ENCODE measurements at regions not wholly inside any gene's neighbourhood (a gene's known extent, or its start where the extent isn't known, plus 50 kb on each side); places are given as distances from the start of the nearest gene placed in this dataset.

DNA sequence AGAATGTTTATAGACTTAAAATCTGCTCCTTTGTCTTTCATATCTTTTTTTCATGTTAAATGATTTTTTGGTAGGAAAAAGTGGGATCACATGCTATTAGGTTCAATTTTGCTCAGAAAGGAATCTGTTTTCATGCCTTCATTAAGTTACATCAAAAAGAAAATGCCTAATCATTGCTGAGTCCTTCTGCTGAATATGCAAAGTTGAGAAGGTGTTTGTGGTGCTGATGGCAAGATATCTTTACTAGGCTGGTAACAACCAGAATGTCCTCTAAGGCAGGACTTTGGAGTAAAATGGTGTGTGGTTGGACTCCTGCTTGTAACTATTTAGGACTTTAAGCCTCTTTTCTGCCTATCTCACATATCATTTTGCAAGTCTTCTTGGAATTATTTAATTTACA is 88.3 kb downstream of the TRIB2 start:
- no peaks in the 10 kb centered on the region for H3K27me3 ChIP-seq
- no peak overlapping the region for H3K27ac ChIP-seq
- H3K4me3 ChIP-seq, result no peak overlapping the region
- TF ChIP-seq, protein P1, sequence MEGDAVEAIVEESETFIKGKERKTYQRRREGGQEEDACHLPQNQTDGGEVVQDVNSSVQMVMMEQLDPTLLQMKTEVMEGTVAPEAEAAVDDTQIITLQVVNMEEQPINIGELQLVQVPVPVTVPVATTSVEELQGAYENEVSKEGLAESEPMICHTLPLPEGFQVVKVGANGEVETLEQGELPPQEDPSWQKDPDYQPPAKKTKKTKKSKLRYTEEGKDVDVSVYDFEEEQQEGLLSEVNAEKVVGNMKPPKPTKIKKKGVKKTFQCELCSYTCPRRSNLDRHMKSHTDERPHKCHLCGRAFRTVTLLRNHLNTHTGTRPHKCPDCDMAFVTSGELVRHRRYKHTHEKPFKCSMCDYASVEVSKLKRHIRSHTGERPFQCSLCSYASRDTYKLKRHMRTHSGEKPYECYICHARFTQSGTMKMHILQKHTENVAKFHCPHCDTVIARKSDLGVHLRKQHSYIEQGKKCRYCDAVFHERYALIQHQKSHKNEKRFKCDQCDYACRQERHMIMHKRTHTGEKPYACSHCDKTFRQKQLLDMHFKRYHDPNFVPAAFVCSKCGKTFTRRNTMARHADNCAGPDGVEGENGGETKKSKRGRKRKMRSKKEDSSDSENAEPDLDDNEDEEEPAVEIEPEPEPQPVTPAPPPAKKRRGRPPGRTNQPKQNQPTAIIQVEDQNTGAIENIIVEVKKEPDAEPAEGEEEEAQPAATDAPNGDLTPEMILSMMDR (IDR thresholded peaks at IDR 0.05), result no peak
- TF ChIP-seq POLR2AphosphoS5 (IDR thresholded peaks at IDR 0.05) (no peak), EP300 (IDR thresholded peaks at IDR 0.05) (no peak), POLR2A (IDR thresholded peaks at IDR 0.05) (no peak)
- DNase-seq (ENCODE audit: low spot score in 2 of 2), result no peak
- H3K4me1 ChIP-seq, result peaks cover 11% of the 10 kb centered on the region
- H3K36me3 ChIP-seq, result no peaks in the 10 kb centered on the region
- H3K9me3 ChIP-seq, result no peaks in the 10 kb centered on the region

DNA sequence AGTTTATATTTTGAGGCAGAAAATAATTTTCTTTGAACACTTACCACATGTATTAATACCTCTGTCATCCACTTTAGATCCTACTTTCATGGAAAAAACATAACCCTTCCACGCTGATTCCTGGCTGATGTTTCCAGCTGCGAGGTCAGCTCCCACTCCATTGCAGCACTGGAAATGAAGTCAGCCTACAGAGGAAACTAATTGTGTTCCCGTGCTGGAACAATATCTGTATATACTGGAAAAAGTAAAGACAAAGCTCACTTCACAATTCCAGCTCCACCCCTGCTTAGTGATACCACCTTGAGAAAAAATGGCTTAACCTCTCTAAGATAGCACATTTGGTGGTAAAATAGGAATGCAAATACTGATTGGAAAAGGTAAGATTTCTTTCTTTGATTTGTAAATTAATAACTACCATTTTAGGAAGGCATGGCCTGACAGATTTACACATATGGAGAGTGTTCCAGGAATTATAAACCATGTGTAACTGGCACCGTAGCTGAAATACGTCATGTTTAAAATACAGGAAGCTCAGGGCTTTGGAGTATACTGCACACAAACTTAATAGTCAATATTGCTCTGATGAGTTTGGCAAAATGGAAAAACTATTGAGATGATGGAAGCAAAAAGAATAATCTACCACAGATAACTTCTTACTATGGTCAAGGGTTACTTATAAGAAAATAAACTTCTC is 90.0 kb downstream of the TRIB2 start:
- Histone ChIP-seq H3K4me1 (peaks cover 11% of the 10 kb centered on the region), H3K4me3 (no peak overlapping the region), H3K27me3 (no peaks in the 10 kb centered on the region), H3K36me3 (no peaks in the 10 kb centered on the region), H3K27ac (peak overlapping the region; percentile 14), H3K9me3 (no peaks in the 10 kb centered on the region)
- 74% methylated on average over 5 of the region's 5 CpGs for WGBS
- no peak for DNase-seq (ENCODE audit: low spot score in 2 of 2)
- TF ChIP-seq POLR2A (IDR thresholded peaks at IDR 0.05) (no peak), POLR2AphosphoS5 (IDR thresholded peaks at IDR 0.05) (no peak), EP300 (IDR thresholded peaks at IDR 0.05) (no peak)
- TF ChIP-seq, protein P1 (IDR thresholded peaks at IDR 0.05), result no peak

- Histone ChIP-seq H3K27ac (peak overlapping the region; percentile 51), H3K36me3 (no peaks in the 10 kb centered on the region), H3K27me3 (no peaks in the 10 kb centered on the region), H3K4me3 (no peak overlapping the region), H3K9me3 (no peaks in the 10 kb centered on the region), H3K4me1 (peaks cover 11% of the 10 kb centered on the region)
- no peak for DNase-seq (ENCODE audit: low spot score in 2 of 2)
- no peak for TF ChIP-seq POLR2A (IDR thresholded peaks at IDR 0.05)
- TF ChIP-seq POLR2AphosphoS5 (IDR thresholded peaks at IDR 0.05), result peak in 1 of 3 donors; percentile 35
- WGBS, result 85% methylated on average over 6 of the region's 6 CpGs
These were observed 91.4 kb downstream of the TRIB2 start for GRCh38 chr2:12807907-12808810.

DNA sequence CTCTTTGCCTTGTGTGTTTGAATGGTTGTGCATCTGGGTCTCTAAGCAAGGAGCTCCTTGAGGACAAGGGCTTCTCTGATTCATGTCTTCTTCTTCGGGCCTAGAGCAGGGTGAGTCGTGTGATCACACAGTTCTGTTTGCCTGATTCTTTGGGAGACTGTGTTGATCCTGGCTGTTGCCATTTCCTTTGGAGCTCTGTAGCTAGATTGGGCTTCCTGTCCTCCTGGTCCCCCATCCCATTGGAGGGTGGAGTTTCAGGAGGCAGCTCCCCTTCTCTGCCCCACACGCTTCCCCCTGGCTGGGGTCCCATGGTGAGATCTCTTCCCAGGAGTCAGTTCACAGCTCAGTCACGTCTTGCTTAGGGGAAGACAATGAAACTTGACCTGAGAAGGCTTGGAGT is 92.8 kb downstream of the TRIB2 start:
- WGBS, result 77% methylated on average over 4 of the region's 4 CpGs
- H3K4me1 ChIP-seq, result peaks cover 11% of the 10 kb centered on the region
- H3K4me3 ChIP-seq, result no peak overlapping the region
- DNase-seq (ENCODE audit: low spot score in 2 of 2), result no peak
- peak overlapping the region; percentile 51 for H3K27ac ChIP-seq
- H3K36me3 ChIP-seq, result no peaks in the 10 kb centered on the region
- no peaks in the 10 kb centered on the region for H3K9me3 ChIP-seq
- H3K27me3 ChIP-seq, result no peaks in the 10 kb centered on the region
- TF ChIP-seq POLR2AphosphoS5 (IDR thresholded peaks at IDR 0.05) (no peak), EP300 (IDR thresholded peaks at IDR 0.05) (no peak), POLR2A (IDR thresholded peaks at IDR 0.05) (no peak)
- TF ChIP-seq, protein P1 (IDR thresholded peaks at IDR 0.05), result no peak

GRCh38 chr2:12811916-12812315 is 95.2 kb downstream of the TRIB2 start:
- H3K27ac ChIP-seq, result no peak overlapping the region
- H3K4me3 ChIP-seq, result no peak overlapping the region
- H3K36me3 ChIP-seq, result no peaks in the 10 kb centered on the region
- H3K9me3 ChIP-seq, result no peaks in the 10 kb centered on the region
- DNase-seq (ENCODE audit: low spot score in 2 of 2), result no peak
- no peak for TF ChIP-seq POLR2A (IDR thresholded peaks at IDR 0.05)
- no peak for TF ChIP-seq EP300 (IDR thresholded peaks at IDR 0.05)
- no peak for TF ChIP-seq POLR2AphosphoS5 (IDR thresholded peaks at IDR 0.05)
- TF ChIP-seq, protein P1 (IDR thresholded peaks at IDR 0.05), result no peak
- H3K27me3 ChIP-seq, result no peaks in the 10 kb centered on the region
- peaks cover 11% of the 10 kb centered on the region for H3K4me1 ChIP-seq

All from suprapubic skin (tissue), 4 donors.